Ovary (tissue), 7 donors: ENCODE measurements at regions not wholly inside any gene's neighbourhood (a gene's known extent, or its start where the extent isn't known, plus 50 kb on each side); places are given as distances from the start of the nearest gene placed in this dataset.

Experiments used
- DNase-seq, 5 donors: peaks; one replicate each; pipeline ENCODE4 v3.0.0-alpha.2; 2019 to 2020
- H3K27ac ChIP-seq, 2 donors: fragments of 200-600 bp; one replicate each; pipeline versions ENCODE4 v1.5.1 to v1.8.0; 2019 to 2022
- H3K27me3 ChIP-seq: fragments of 200-600 bp; one replicate; pipeline ENCODE4 v1.8.0; 2022
- H3K36me3 ChIP-seq: fragments of 200-600 bp; sonication (generic); one replicate; pipeline ENCODE4 v1.5.1; 2019
- H3K4me1 ChIP-seq: one replicate; pipeline ENCODE4 v1.8.1; 2013; ENCODE audit warnings: mild to moderate bottlenecking, moderate library complexity; ENCODE audit not compliant: insufficient read depth
- H3K4me3 ChIP-seq: fragments of 200-600 bp; sonication (generic); one replicate; pipeline ENCODE4 v1.5.1; 2017
- H3K9me3 ChIP-seq, 2 donors: fragments of 200-600 bp in 1 of 2; sonication (generic) in 1 of 2; one replicate each; pipeline versions ENCODE4 v1.5.1 to v1.8.1; 2013 to 2019; ENCODE audit warnings: mild to moderate bottlenecking in 1 of 2, moderate library complexity in 1 of 2
- EP300 ChIP-seq: sonication (generic); formaldehyde crosslinking; IDR thresholded peaks from one replicate; pipeline ENCODE4 v1.6.1; 2017; ENCODE audit warnings: antibody characterized with exemption
- POLR2A ChIP-seq: fragments of 450-650 bp; IDR thresholded peaks from one replicate; pipeline ENCODE4 v1.6.1; 2017; ENCODE audit warnings: antibody characterized with exemption, mild to moderate bottlenecking, moderate library complexity
- WGBS, 3 donors: extraction: QIAGEN DNeasy Blood & Tissue Kit in 1 of 3; methylation state at CpG; one replicate each; pipeline versions ENCODE4 v1.1.5 to v1.1.7; 2013 to 2017; 5-methylcytosine and 5-hydroxymethylcytosine counted together
- intact Hi-C, 4 donors: fragments of 100-400 bp; cut with DNase I; formaldehyde crosslinking; loops; one replicate each; pipeline versions ENCODE4 v1.11.0 to v1.15.1; 2022 to 2023
- TF ChIP-seq, protein P1 (sequence below), 3 donors: fragments of 450-650 bp in 2 of 3; fragments of 200-600 bp in 1 of 3; IDR thresholded peaks; one replicate each; pipeline versions ENCODE4 v1.5.1 to v1.8.0; 2016 to 2022; ENCODE audit warnings: antibody characterized with exemption in 3 of 3, mild to moderate bottlenecking in 1 of 3
- donor health status: DM: no; HTN: no; CAD: no; lungs with moderate emphysema.
- donor health status: DM: no; HTN: no; CAD: no.
- donor health status: Bipolar disorder and iron deficiency.
- donor health status: DM: no; HTN: no; CAD: no.
- donor health status: DM: yes; HTN: yes; CAD: no.

DNA sequence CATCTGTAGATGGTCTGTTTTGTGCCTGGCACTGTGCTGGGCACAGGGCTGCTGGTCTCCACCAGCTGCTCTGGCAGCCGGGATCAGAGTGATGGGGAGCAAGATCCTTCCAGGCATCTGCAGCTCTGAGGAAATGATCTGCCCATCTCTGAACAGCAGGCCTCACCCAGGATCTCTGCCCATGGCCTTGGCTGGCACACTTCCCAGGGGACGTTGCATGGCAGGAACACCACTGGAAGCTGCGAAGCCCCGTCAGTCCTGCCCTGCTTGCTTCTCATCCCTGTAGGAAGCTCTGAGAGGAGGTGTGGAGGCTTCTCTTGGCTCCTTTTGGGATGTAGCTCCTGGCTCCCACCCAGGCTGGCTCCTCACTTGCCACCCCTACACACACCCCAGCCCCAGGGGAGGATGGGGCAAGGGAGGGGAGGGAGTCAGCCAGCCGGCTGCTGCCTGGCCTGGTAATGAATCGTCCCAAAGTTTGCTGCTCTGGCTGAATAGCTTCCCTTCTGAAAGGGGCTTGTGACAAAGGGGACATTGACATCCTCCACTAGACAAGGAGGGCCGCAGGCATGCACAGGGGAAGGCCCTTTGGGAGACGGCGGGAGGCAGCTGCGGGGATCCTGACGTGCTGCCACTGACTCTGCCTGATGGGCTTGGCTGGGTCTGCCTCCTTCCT lies 108.9 kb downstream of the VEGFA start:
- no peaks in the 10 kb centered on the region for H3K9me3 ChIP-seq
- no peaks in the 10 kb centered on the region for H3K4me1 ChIP-seq
- no peaks in the 10 kb centered on the region for H3K27me3 ChIP-seq
- H3K27ac ChIP-seq = no peak overlapping the region
- H3K4me3 ChIP-seq = no peak overlapping the region
- no peaks in the 10 kb centered on the region for H3K36me3 ChIP-seq
- peak in 1 of 5 donors; percentile 44 for DNase-seq
- intact Hi-C loops = no loop called here
- TF ChIP-seq EP300 = no peak
- TF ChIP-seq POLR2A = no peak
- TF ChIP-seq, protein P1, sequence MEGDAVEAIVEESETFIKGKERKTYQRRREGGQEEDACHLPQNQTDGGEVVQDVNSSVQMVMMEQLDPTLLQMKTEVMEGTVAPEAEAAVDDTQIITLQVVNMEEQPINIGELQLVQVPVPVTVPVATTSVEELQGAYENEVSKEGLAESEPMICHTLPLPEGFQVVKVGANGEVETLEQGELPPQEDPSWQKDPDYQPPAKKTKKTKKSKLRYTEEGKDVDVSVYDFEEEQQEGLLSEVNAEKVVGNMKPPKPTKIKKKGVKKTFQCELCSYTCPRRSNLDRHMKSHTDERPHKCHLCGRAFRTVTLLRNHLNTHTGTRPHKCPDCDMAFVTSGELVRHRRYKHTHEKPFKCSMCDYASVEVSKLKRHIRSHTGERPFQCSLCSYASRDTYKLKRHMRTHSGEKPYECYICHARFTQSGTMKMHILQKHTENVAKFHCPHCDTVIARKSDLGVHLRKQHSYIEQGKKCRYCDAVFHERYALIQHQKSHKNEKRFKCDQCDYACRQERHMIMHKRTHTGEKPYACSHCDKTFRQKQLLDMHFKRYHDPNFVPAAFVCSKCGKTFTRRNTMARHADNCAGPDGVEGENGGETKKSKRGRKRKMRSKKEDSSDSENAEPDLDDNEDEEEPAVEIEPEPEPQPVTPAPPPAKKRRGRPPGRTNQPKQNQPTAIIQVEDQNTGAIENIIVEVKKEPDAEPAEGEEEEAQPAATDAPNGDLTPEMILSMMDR (IDR thresholded peaks at IDR 0.05) = no peak
- WGBS, 3 donors = 76 to 81% (median 77%) methylated on average over 9 to 11 of the region's 11 CpGs

DNA sequence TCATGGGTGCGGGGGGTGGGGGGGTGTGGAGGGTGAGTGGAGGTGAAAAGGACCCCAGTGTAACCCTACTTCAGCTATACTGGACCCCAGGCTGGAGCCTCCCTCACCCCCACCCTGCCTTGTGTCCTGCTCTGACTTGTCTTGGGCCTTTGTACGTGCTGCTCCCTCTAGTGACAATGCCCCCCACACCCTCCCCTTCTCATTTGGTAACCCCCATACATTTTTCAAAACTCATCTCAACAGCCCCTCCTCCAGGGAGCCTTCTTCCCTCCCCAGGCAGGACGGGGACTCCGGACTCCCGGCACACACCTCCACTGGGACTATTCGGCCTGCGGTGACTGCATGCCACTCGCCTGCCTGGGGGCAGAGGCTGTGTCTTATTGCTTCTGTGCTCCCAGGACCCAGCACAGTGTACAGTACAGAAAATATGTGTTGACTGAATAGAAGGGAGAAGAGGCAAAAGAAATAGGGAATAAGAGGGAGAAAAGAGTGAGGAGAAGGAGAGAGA lies 108.2 kb downstream of the VEGFA start:
- no peak overlapping the region for H3K27ac ChIP-seq
- DNase-seq = no peak
- no peaks in the 10 kb centered on the region for H3K9me3 ChIP-seq
- H3K36me3 ChIP-seq = no peaks in the 10 kb centered on the region
- TF ChIP-seq POLR2A (no peak), EP300 (no peak)
- TF ChIP-seq, protein P1 (IDR thresholded peaks at IDR 0.05) = no peak
- no peaks in the 10 kb centered on the region for H3K4me1 ChIP-seq
- intact Hi-C loops = no loop called here
- H3K4me3 ChIP-seq = no peak overlapping the region
- no peaks in the 10 kb centered on the region for H3K27me3 ChIP-seq
- 86 to 92% (median 92%) methylated on average over 8 of the region's 8 CpGs for WGBS, 3 donors

DNA sequence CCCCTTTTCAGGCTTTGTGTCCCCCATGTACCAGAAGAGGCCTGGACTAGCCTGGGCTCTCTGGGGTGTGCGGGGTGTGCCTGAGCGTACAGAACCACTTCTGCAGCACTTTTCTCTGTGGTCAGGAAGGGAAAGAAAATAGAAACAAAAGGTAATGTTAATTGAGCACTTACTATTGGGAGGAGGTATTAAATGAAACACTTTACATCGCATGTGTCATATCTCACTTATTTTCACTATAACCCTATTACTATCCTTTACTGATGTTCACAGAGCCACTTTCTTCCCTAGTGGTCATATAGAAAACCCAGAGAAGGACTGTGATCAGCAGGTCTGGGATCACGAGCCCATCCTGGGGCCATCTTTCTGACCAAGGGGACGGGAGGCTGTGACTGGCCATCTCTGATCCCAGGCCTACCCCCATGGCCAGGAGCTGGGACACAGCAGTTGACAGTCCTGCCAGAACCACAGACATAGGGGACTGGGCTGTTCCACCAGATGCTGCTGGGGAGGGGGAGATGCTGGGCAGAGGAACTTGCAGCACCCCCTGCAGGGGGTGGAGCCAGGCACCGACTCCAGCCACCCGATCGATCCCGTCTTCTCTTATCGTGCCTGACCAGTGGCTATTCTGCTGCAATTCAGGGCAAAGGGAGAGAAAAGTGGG lies 107.6 kb downstream of the VEGFA start:
- no peaks in the 10 kb centered on the region for H3K27me3 ChIP-seq
- DNase-seq = no peak
- H3K9me3 ChIP-seq = no peaks in the 10 kb centered on the region
- TF ChIP-seq POLR2A (no peak), EP300 (no peak)
- TF ChIP-seq, protein P1 (IDR thresholded peaks at IDR 0.05) = no peak
- 80 to 87% (median 85%) methylated on average over 10 of the region's 10 CpGs for WGBS, 3 donors
- H3K36me3 ChIP-seq = no peaks in the 10 kb centered on the region
- H3K4me1 ChIP-seq = no peaks in the 10 kb centered on the region
- intact Hi-C loops = no loop called here
- no peak overlapping the region for H3K4me3 ChIP-seq
- no peak overlapping the region for H3K27ac ChIP-seq

DNA sequence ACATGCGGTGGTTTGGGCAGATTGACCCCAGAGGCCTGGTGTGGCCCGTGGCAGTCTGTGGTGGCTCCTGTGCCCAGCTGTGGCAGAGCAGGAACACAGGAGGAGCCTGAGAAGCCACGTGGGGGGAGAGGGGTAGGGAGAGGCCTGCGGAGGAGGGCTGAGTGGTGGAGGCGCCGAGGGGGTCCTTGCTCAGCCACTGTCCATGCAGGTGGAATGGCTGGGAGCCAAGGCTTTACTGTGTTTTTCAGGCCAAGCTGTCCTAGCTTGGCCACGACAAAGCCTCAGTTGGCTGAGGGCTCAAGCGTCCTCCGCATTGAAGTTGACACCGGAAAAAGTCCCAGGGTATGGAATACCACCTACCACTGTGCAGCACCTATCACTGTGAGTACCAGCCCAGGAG lies 107.0 kb downstream of the VEGFA start:
- Histone ChIP-seq H3K9me3 (no peaks in the 10 kb centered on the region), H3K36me3 (no peaks in the 10 kb centered on the region), H3K27ac (no peak overlapping the region), H3K4me3 (no peak overlapping the region), H3K27me3 (no peaks in the 10 kb centered on the region), H3K4me1 (no peaks in the 10 kb centered on the region)
- intact Hi-C loops = no loop called here
- no peak for DNase-seq
- WGBS, 3 donors = 78 to 82% (median 81%) methylated on average over 10 of the region's 10 CpGs
- no peak for TF ChIP-seq POLR2A
- no peak for TF ChIP-seq EP300
- TF ChIP-seq, protein P1 (IDR thresholded peaks at IDR 0.05) = no peak
